MM.1S (cell line): ENCODE measurements at regions not wholly inside any gene's neighbourhood (a gene's known extent, or its start where the extent isn't known, plus 50 kb on each side); places are given as distances from the start of the nearest gene placed in this dataset.

ENCODE experiments used
- CTCF ChIP-seq: fragments of 300-600 bp; sonication (generic); IDR thresholded peaks from 2 replicates; pipeline ENCODE4 v1.5.1; 2016; ENCODE audit warnings: antibody characterized with exemption, low read length, mixed read lengths
- EZH2phosphoT487 ChIP-seq: fragments of 300-600 bp; sonication (generic); IDR thresholded peaks from 2 replicates; pipeline ENCODE4 v1.6.1; 2018; ENCODE audit warnings: antibody characterized with exemption, low read length

GRCh38 chr3:139261754-139262586 is 81.8 kb upstream of the MRPS22 start:
- TF ChIP-seq CTCF (no peak), EZH2phosphoT487 (no peak)
